ENCODE measurements at regions not wholly inside any gene's neighbourhood (a gene's known extent, or its start where the extent isn't known, plus 50 kb on each side); places are given as distances from the start of the nearest gene placed in this dataset.

GRCh38 chr13:82817133-82817532 lies 1065.1 kb downstream of the SLITRK1 start:
- H3K4me1 ChIP-seq (ENCODE audit: insufficient read depth) = no peaks in the 10 kb centered on the region
- H3K4me2 ChIP-seq = no peak overlapping the region
- no peaks in the 10 kb centered on the region for H3K27me3 Mint-ChIP-seq (ENCODE audit: insufficient read depth, low read depth, poor library complexity)
- H4K20me1 ChIP-seq (replicated peaks; ENCODE audit: insufficient read depth) = no peaks in the 10 kb centered on the region
- H3K79me2 ChIP-seq (replicated peaks; ENCODE audit: insufficient read depth) = no peaks in the 10 kb centered on the region
- H2AFZ ChIP-seq = no peak overlapping the region
- no peak overlapping the region for H3K4me3 Mint-ChIP-seq
- TF ChIP-seq NANOG (IDR thresholded peaks at IDR 0.05; ENCODE audit: borderline replicate concordance) = no peak
- TF ChIP-seq ZNF462 (CRISPR knock-in tag; IDR thresholded peaks at IDR 0.05) = no peak
- TF ChIP-seq POLR2AphosphoS5 (IDR thresholded peaks at IDR 0.05; ENCODE audit: low read depth) = no peak
- TF ChIP-seq JUNB (IDR thresholded peaks at IDR 0.05; ENCODE audit: unreplicated experiment) = no peak
- TF ChIP-seq ZNF114 (CRISPR knock-in tag; IDR thresholded peaks at IDR 0.05) = no peak
- no peak for TF ChIP-seq ETS1 (IDR thresholded peaks at IDR 0.05)
- no peak for TF ChIP-seq REST (IDR thresholded peaks at IDR 0.05; ENCODE audit: unreplicated experiment)
- TF ChIP-seq CREB1 (CRISPR knock-in tag; IDR thresholded peaks at IDR 0.05; ENCODE audit: low read depth) = no peak
- TF ChIP-seq STAT1 (IDR thresholded peaks at IDR 0.05; ENCODE audit: unreplicated experiment) = no peak
- TF ChIP-seq CTCF (conservative IDR thresholded peaks at IDR 0.05; ENCODE audit: low read depth in 2 of 2) = no peak
- TF ChIP-seq ZNF331 (CRISPR knock-in tag; IDR thresholded peaks at IDR 0.05; ENCODE audit: low read depth) = no peak
- H3K27ac Mint-ChIP-seq = no peak overlapping the region
- no peak overlapping the region for H3K27ac ChIP-seq (ENCODE audit: low read depth)
- DNase-seq (ENCODE audit: low spot score) (no peak), ATAC-seq (no peak)
- no peaks in the 10 kb centered on the region for H3K36me3 ChIP-seq (ENCODE audit: insufficient read depth)
- peaks cover 16% of the 10 kb centered on the region for H3K9me3 Mint-ChIP-seq
- H3K27me3 ChIP-seq (ENCODE audit: insufficient read depth) = no peaks in the 10 kb centered on the region
- H3K4me1 Mint-ChIP-seq = no peaks in the 10 kb centered on the region
- no peak overlapping the region for H3K4me3 ChIP-seq
- no peaks in the 10 kb centered on the region for H3K9me2 ChIP-seq (ENCODE audit: insufficient read depth)
- no peaks in the 10 kb centered on the region for H3F3A ChIP-seq (replicated peaks; ENCODE audit: low read depth)
- H3K36me3 Mint-ChIP-seq (ENCODE audit: low read depth) = peaks cover 3% of the 10 kb centered on the region; the same call in 2 of the 3 replicates
